H1 (cell line): ENCODE measurements at regions not wholly inside any gene's neighbourhood (a gene's known extent, or its start where the extent isn't known, plus 50 kb on each side); places are given as distances from the start of the nearest gene placed in this dataset.

Source experiments
- CTCF ChIA-PET: fragments of 300-600 bp; sonication (Branson Sonifier 250); formaldehyde crosslinking; loops from one replicate; lab custom pipeline; 2021; ENCODE audit not compliant: partially characterized antibody; lab: Charles Lee
- POLR2A ChIA-PET: fragments of 300-600 bp; sonication (Branson Sonifier 250); formaldehyde crosslinking; loops from one replicate; lab custom pipeline; 2021; ENCODE audit warnings: inconsistent platforms; ENCODE audit not compliant: partially characterized antibody; lab: Charles Lee
- DNase-seq, 2 experiments: peaks; one replicate each; pipeline versions ENCODE4 v3.0.0 to v3.0.0-alpha.2; 2010 to 2022; ENCODE audit warnings: low spot score in 2 of 2, low read depth in 1 of 2, mixed read lengths in 1 of 2
- FAIRE-seq: peaks from 2 replicates; lab custom pipeline; 2011; peaks lifted over from hg19 to GRCh38; lab: Jason Lieb, UNC
- H2AFZ ChIP-seq: 2 replicates; pipeline ENCODE4 v1.8.1; 2012; ENCODE audit warnings: low read length, inconsistent platforms
- H2AK5ac ChIP-seq: 2 replicates; pipeline ENCODE4 v1.6.1; 2013; ENCODE audit warnings: low read depth, low read length
- H2BK120ac ChIP-seq: replicated peaks from 2 replicates; pipeline ENCODE3; 2013; ENCODE audit warnings: low read depth, low read length, inconsistent platforms
- H2BK12ac ChIP-seq: 2 replicates; pipeline ENCODE4 v1.6.1; 2013; ENCODE audit warnings: low read depth, low read length
- H2BK15ac ChIP-seq: 2 replicates; pipeline ENCODE4 v1.6.1; 2013; ENCODE audit warnings: low read length
- H2BK20ac ChIP-seq: 2 replicates; pipeline ENCODE4 v1.6.1; 2013; ENCODE audit warnings: low read length
- H2BK5ac ChIP-seq: 2 replicates; pipeline ENCODE4 v1.6.1; 2013; ENCODE audit warnings: low read depth, low read length
- H3K14ac ChIP-seq: 2 replicates; pipeline ENCODE4 v1.6.1; 2013; ENCODE audit warnings: inconsistent platforms; ENCODE audit not compliant: insufficient read length
- H3K18ac ChIP-seq: 2 replicates; pipeline ENCODE4 v1.6.1; 2013; ENCODE audit warnings: low read length; ENCODE audit errors: extremely low read depth
- H3K23ac ChIP-seq: 2 replicates; pipeline ENCODE4 v1.6.1; 2013; ENCODE audit warnings: inconsistent platforms; ENCODE audit not compliant: insufficient read length
- H3K23me2 ChIP-seq: 2 replicates; pipeline ENCODE4 v1.6.1; 2013; ENCODE audit warnings: low read depth, low read length
- H3K27ac ChIP-seq: 2 replicates; pipeline ENCODE4 v1.6.1; 2011; ENCODE audit warnings: low read depth, low read length, inconsistent platforms
- H3K27me3 ChIP-seq, 4 experiments: replicated peaks in 1 of 4; 1 replicate in 1 of 4; 2 replicates in 3 of 4; pipeline versions ENCODE4 v1.6.1 to v1.8.1; 2011 to 2013; ENCODE audit warnings: low read length in 3 of 4, mild to moderate bottlenecking in 3 of 4, inconsistent platforms in 2 of 4, mixed read lengths in 2 of 4, moderate library complexity in 1 of 4; ENCODE audit not compliant: control insufficient read depth in 3 of 4, insufficient read depth in 3 of 4; ENCODE audit errors: extremely low read depth in 1 of 4
- H3K36me3 ChIP-seq, 4 experiments: 2 replicates each; pipeline versions ENCODE4 v1.6.1 to v1.8.1; 2011 to 2013; ENCODE audit warnings: mild to moderate bottlenecking in 4 of 4, low read length in 3 of 4, moderate library complexity in 2 of 4, control low read depth in 1 of 4, inconsistent platforms in 1 of 4; ENCODE audit not compliant: insufficient read depth in 4 of 4, control insufficient read depth in 2 of 4
- H3K4ac ChIP-seq: replicated peaks from 2 replicates; pipeline ENCODE3; 2013; ENCODE audit warnings: low read length, low read depth, mixed read lengths, inconsistent platforms; ENCODE audit not compliant: insufficient read length
- H3K4me1 ChIP-seq, 4 experiments: replicated peaks in 1 of 4; 1 replicate in 1 of 4; 2 replicates in 3 of 4; pipeline versions ENCODE4 v1.6.1 to v1.8.1; 2011 to 2013; ENCODE audit warnings: low read length in 3 of 4, inconsistent platforms in 2 of 4, mixed read lengths in 1 of 4; ENCODE audit not compliant: insufficient read depth in 4 of 4, control insufficient read depth in 3 of 4
- H3K4me2 ChIP-seq, 2 experiments: 2 replicates each; pipeline versions ENCODE4 v1.6.1 to v1.8.1; 2011 to 2013; ENCODE audit warnings: low read depth in 2 of 2, low read length in 2 of 2, control low read depth in 1 of 2, inconsistent platforms in 1 of 2, mild to moderate bottlenecking in 1 of 2; ENCODE audit not compliant: insufficient read depth in 1 of 2
- H3K4me3 ChIP-seq, 4 experiments: fragments of 200-600, 300-600 bp in 1 of 4; sonication (generic), shearing (Covaris generic), sonication (Bioruptor Twin) in 1 of 4; 2 replicates each; pipeline versions ENCODE4 v1.5.1 to v1.8.1; 2011 to 2016; ENCODE audit warnings: low read length in 4 of 4, low read depth in 3 of 4, control low read depth in 2 of 4, inconsistent platforms in 2 of 4, mild to moderate bottlenecking in 2 of 4, mixed read lengths in 1 of 4, moderate library complexity in 1 of 4; ENCODE audit not compliant: insufficient read depth in 2 of 4; ENCODE audit errors: extremely low read depth in 1 of 4
- H3K56ac ChIP-seq: replicated peaks from 2 replicates; pipeline ENCODE3; 2013; ENCODE audit warnings: low read depth, mild to moderate bottlenecking, mixed read lengths, low read length, inconsistent platforms; ENCODE audit not compliant: insufficient read length
- H3K79me1 ChIP-seq: 2 replicates; pipeline ENCODE4 v1.6.1; 2013; ENCODE audit warnings: low read depth, low read length, control low read depth
- H3K79me2 ChIP-seq, 2 experiments: 2 replicates each; pipeline versions ENCODE4 v1.6.1 to v1.8.1; 2012 to 2013; ENCODE audit warnings: low read length in 2 of 2, mild to moderate bottlenecking in 2 of 2, inconsistent platforms in 1 of 2; ENCODE audit not compliant: insufficient read depth in 2 of 2, control insufficient read depth in 1 of 2
- H3K9ac ChIP-seq, 4 experiments: replicated peaks in 1 of 4; 1 replicate in 1 of 4; 2 replicates in 3 of 4; pipeline versions ENCODE4 v1.6.1 to v1.8.1; 2011 to 2013; ENCODE audit warnings: low read depth in 3 of 4, low read length in 3 of 4, control low read depth in 2 of 4, mild to moderate bottlenecking in 2 of 4, moderate library complexity in 2 of 4, inconsistent platforms in 1 of 4; ENCODE audit errors: extremely low read depth in 1 of 4
- H3K9me3 ChIP-seq, 2 experiments: 2 replicates each; pipeline versions ENCODE4 v1.6.1 to v1.8.1; 2012 to 2013; ENCODE audit warnings: mild to moderate bottlenecking in 2 of 2, moderate library complexity in 2 of 2, control low read depth in 1 of 2, inconsistent platforms in 1 of 2, low read depth in 1 of 2, low read length in 1 of 2, mixed read lengths in 1 of 2; ENCODE audit not compliant: insufficient read depth in 2 of 2
- H4K20me1 ChIP-seq, 2 experiments: replicated peaks in 1 of 2; 2 replicates each; pipeline versions ENCODE3 to v1.8.1; 2011 to 2013; ENCODE audit warnings: inconsistent platforms in 2 of 2, low read length in 2 of 2, mild to moderate bottlenecking in 1 of 2; ENCODE audit not compliant: insufficient read depth in 2 of 2, control insufficient read depth in 1 of 2
- H4K5ac ChIP-seq: 2 replicates; pipeline ENCODE4 v1.6.1; 2013; ENCODE audit warnings: low read length, low read depth, mixed read lengths, inconsistent platforms; ENCODE audit not compliant: insufficient read length
- H4K8ac ChIP-seq: 2 replicates; pipeline ENCODE4 v1.8.0; 2013; ENCODE audit warnings: mild to moderate bottlenecking, moderate library complexity, low read length, inconsistent platforms; ENCODE audit not compliant: insufficient read depth; ENCODE audit errors: extremely low read depth
- H4K91ac ChIP-seq: replicated peaks from 2 replicates; pipeline ENCODE3; 2013; ENCODE audit warnings: low read length, mixed read lengths, inconsistent platforms; ENCODE audit not compliant: insufficient read length
- CBX5 ChIP-seq: fragments of 300-800, 300-1000 bp; sonication (generic); IDR thresholded peaks from 2 replicates; pipeline ENCODE4 v1.7.1; 2016; ENCODE audit warnings: antibody characterized with exemption, low read length, low read depth
- KDM1A ChIP-seq: fragments of 200-600, 300-600 bp; sonication (generic); IDR thresholded peaks from 2 replicates; pipeline ENCODE4 v1.7.1; 2016; ENCODE audit warnings: mild to moderate bottlenecking, low read length, borderline replicate concordance
- MAFK ChIP-seq: IDR thresholded peaks from 2 replicates; pipeline ENCODE4 v1.6.1; 2012; ENCODE audit warnings: low read depth, mild to moderate bottlenecking, improper control_type of control experiment, low read length
- RAD21 ChIP-seq, 2 experiments: IDR thresholded peaks in 1 of 2; conservative IDR thresholded peaks in 1 of 2; 2 replicates each; pipeline ENCODE4 v1.6.1; 2011; ENCODE audit warnings: low read depth in 2 of 2, low read length in 2 of 2, improper control_type of control experiment in 1 of 2, inconsistent platforms in 1 of 2, mild to moderate bottlenecking in 1 of 2, moderate library complexity in 1 of 2
- RFX5 ChIP-seq: IDR thresholded peaks from 2 replicates; pipeline ENCODE4 v1.6.1; 2011; ENCODE audit warnings: low read depth, low read length, improper control_type of control experiment, borderline replicate concordance
- RNF2 ChIP-seq: fragments of 200-900, 300-1000 bp; sonication (generic); IDR thresholded peaks from 2 replicates; pipeline ENCODE4 v1.7.1; 2016; ENCODE audit warnings: borderline replicate concordance, low read depth, mild to moderate bottlenecking, antibody characterized with exemption, low read length; ENCODE audit not compliant: poor library complexity, severe bottlenecking; ENCODE audit errors: missing control alignments
- SAP30 ChIP-seq: fragments of 300-600 bp; sonication (generic); IDR thresholded peaks from 2 replicates; pipeline ENCODE4 v1.7.1; 2012; ENCODE audit warnings: low read length, moderate library complexity, mild to moderate bottlenecking, inconsistent platforms; ENCODE audit not compliant: insufficient read depth, insufficient replicate concordance
- WGBS, 2 experiments: shearing (Covaris generic) in 1 of 2; methylation state at CpG; one replicate each; pipeline versions ENCODE4 v1.1.6 to v1.1.7; 2013 to 2015; ENCODE audit warnings: low lambda C conversion rate in 2 of 2, mixed read lengths in 2 of 2, inconsistent platforms in 1 of 2, low coverage in 1 of 2, missing lambda C conversion rate in 1 of 2; ENCODE audit not compliant: insufficient replicate concordance in 2 of 2, insufficient coverage in 1 of 2, insufficient read length in 1 of 2; ENCODE audit errors: extremely low coverage in 1 of 2, missing lambda C conversion rate in 1 of 2; 5-methylcytosine and 5-hydroxymethylcytosine counted together

- FAIRE-seq: no peak
- Histone ChIP-seq H2BK15ac (no peak overlapping the region), H3K23me2 (no peaks in the 10 kb centered on the region), H3K14ac (no peak overlapping the region), H3K56ac (no peak overlapping the region), H3K36me3 (no peaks in the 10 kb centered on the region), H4K20me1 (no peaks in the 10 kb centered on the region), H2BK120ac (no peak overlapping the region), H3K23ac (no peak overlapping the region), H3K4ac (no peak overlapping the region), H3K9ac (no peak overlapping the region), H2BK12ac (no peak overlapping the region), H3K9me3 (no peaks in the 10 kb centered on the region), H3K79me2 (no peaks in the 10 kb centered on the region), H3K79me1 (no peaks in the 10 kb centered on the region), H4K91ac (no peak overlapping the region), H3K18ac (no peak overlapping the region), H3K27me3 (no peaks in the 10 kb centered on the region), H3K4me3 (no peak overlapping the region), H3K4me1 (no peaks in the 10 kb centered on the region), H2BK20ac (no peak overlapping the region), H4K5ac (no peak overlapping the region), H2BK5ac (no peak overlapping the region), H2AK5ac (no peak overlapping the region), H3K4me2 (no peak overlapping the region), H2AFZ (no peak overlapping the region), H4K8ac (no peak overlapping the region), H3K27ac (no peak overlapping the region)
- 95% methylated on average over 5 of the region's 5 CpGs; no CpG with 5 or more reads in 1 of the 2 experiments for WGBS, 2 experiments
- TF ChIP-seq KDM1A (no peak), RFX5 (no peak), RNF2 (no peak), MAFK (no peak), RAD21 (IDR thresholded peaks at IDR 0.05 in 1 of 2, conservative IDR thresholded peaks at IDR 0.05 in 1 of 2; ENCODE audit: low read depth in 2 of 2, low read length in 2 of 2) (no peak), SAP30 (no peak), CBX5 (no peak)
- POLR2A ChIA-PET: no interaction called here
- no peak for DNase-seq
- CTCF ChIA-PET: no interaction called here
Measured at GRCh38 chr1:98351561-98351960, 310.0 kb upstream of the SNX7 start.
